Neural progenitor cell (in vitro differentiated cells): ENCODE measurements at regions not wholly inside any gene's neighbourhood (a gene's known extent, or its start where the extent isn't known, plus 50 kb on each side); places are given as distances from the start of the nearest gene placed in this dataset.

Experiments used
- DNase-seq: peaks from one replicate; pipeline ENCODE4 v3.0.0-alpha.2; 2016; ENCODE audit warnings: low spot score
- H2AFZ ChIP-seq: fragments of 200-600 bp; sonication (generic); replicated peaks from 2 replicates; pipeline ENCODE4 v1.6.1; 2016; ENCODE audit warnings: antibody characterized with exemption
- H3F3A ChIP-seq: fragments of 200-600 bp; sonication (generic); 2 replicates; pipeline ENCODE4 v1.6.1; 2016; ENCODE audit warnings: antibody characterized with exemption, low read depth
- H3K27ac ChIP-seq: fragments of 200-600 bp; sonication (generic); 2 replicates; pipeline ENCODE4 v1.5.1; 2016; ENCODE audit warnings: mild to moderate bottlenecking
- H3K27me3 ChIP-seq: fragments of 200-600 bp; sonication (generic); 2 replicates; pipeline ENCODE4 v1.6.1; 2016; ENCODE audit warnings: mild to moderate bottlenecking, moderate library complexity
- H3K36me3 ChIP-seq: fragments of 200-600 bp; sonication (generic); 2 replicates; pipeline ENCODE4 v1.5.1; 2016
- H3K4me1 ChIP-seq: fragments of 200-600 bp; sonication (generic); 2 replicates; pipeline ENCODE4 v1.6.1; 2016; ENCODE audit warnings: mixed run types
- H3K4me2 ChIP-seq: fragments of 200-600 bp; sonication (generic); 2 replicates; pipeline ENCODE4 v1.6.1; 2016
- H3K4me3 ChIP-seq: fragments of 200-600 bp; sonication (generic); 2 replicates; pipeline ENCODE4 v1.5.1; 2016
- H3K79me2 ChIP-seq: fragments of 200-600 bp; sonication (generic); 2 replicates; pipeline ENCODE4 v1.6.1; 2016; ENCODE audit warnings: low read depth
- H3K9ac ChIP-seq: fragments of 200-600 bp; sonication (generic); 2 replicates; pipeline ENCODE4 v1.6.1; 2016
- H3K9me3 ChIP-seq: fragments of 200-600 bp; sonication (generic); 2 replicates; pipeline ENCODE4 v1.5.1; 2016; ENCODE audit warnings: low read depth
- H4K20me1 ChIP-seq: fragments of 200-600 bp; sonication (generic); 2 replicates; pipeline ENCODE4 v1.6.1; 2016; ENCODE audit warnings: low read depth
- H3K27ac Mint-ChIP-seq: 3 replicates; pipeline ENCODE4 v1.8.0; 2021; ENCODE audit warnings: mixed read lengths
- H3K27me3 Mint-ChIP-seq: 2 replicates; pipeline ENCODE4 v1.8.0; 2022; ENCODE audit warnings: low read depth, mild to moderate bottlenecking, inconsistent platforms, moderate library complexity, mixed read lengths; ENCODE audit not compliant: insufficient read depth
- H3K36me3 Mint-ChIP-seq: 3 replicates; pipeline ENCODE4 v1.8.0; 2021; ENCODE audit warnings: mixed read lengths
- H3K4me1 Mint-ChIP-seq: 3 replicates; pipeline ENCODE4 v1.8.0; 2021; ENCODE audit warnings: mixed read lengths
- H3K4me3 Mint-ChIP-seq: 3 replicates; pipeline ENCODE4 v1.8.0; 2021; ENCODE audit warnings: mild to moderate bottlenecking, moderate library complexity, mixed read lengths
- H3K9me3 Mint-ChIP-seq: 3 replicates; pipeline ENCODE4 v1.8.0; 2020; ENCODE audit warnings: mixed read lengths
- CTCF ChIP-seq: fragments of 200-600 bp; sonication (generic); IDR thresholded peaks from 2 replicates; pipeline ENCODE4 v1.5.1; 2017; ENCODE audit warnings: antibody characterized with exemption, mild to moderate bottlenecking
- EZH2 ChIP-seq: fragments of 200-600 bp; sonication (generic); IDR thresholded peaks from 2 replicates; pipeline ENCODE4 v1.6.1; 2017; ENCODE audit warnings: antibody characterized with exemption, mild to moderate bottlenecking, moderate library complexity
- EZH2phosphoT487 ChIP-seq: fragments of 200-600 bp; sonication (generic); IDR thresholded peaks from 2 replicates; pipeline ENCODE4 v1.6.1; 2017; ENCODE audit warnings: antibody characterized with exemption

GRCh38 chr12:18813753-18814152 is 75.8 kb downstream of the CAPZA3 start:
- H3K9ac ChIP-seq = no peak overlapping the region
- H3K4me2 ChIP-seq = no peak overlapping the region
- no peaks in the 10 kb centered on the region for H3K4me1 ChIP-seq
- H3K4me1 Mint-ChIP-seq = peaks cover 5% of the 10 kb centered on the region
- H3K4me3 Mint-ChIP-seq = no peak overlapping the region
- no peak overlapping the region for H3K4me3 ChIP-seq
- H4K20me1 ChIP-seq = no peaks in the 10 kb centered on the region
- H3K9me3 Mint-ChIP-seq = peaks cover 3% of the 10 kb centered on the region
- H3K9me3 ChIP-seq = no peaks in the 10 kb centered on the region
- no peaks in the 10 kb centered on the region for H3K36me3 ChIP-seq
- TF ChIP-seq EZH2phosphoT487 = no peak
- no peak for TF ChIP-seq EZH2
- no peak for TF ChIP-seq CTCF
- H2AFZ ChIP-seq = no peak overlapping the region
- no peaks in the 10 kb centered on the region for H3K27me3 Mint-ChIP-seq
- H3K36me3 Mint-ChIP-seq = peaks cover 2% of the 10 kb centered on the region
- H3K79me2 ChIP-seq = no peaks in the 10 kb centered on the region
- no peaks in the 10 kb centered on the region for H3F3A ChIP-seq
- H3K27me3 ChIP-seq = no peaks in the 10 kb centered on the region
- no peak overlapping the region for H3K27ac ChIP-seq
- no peak overlapping the region for H3K27ac Mint-ChIP-seq
- no peak for DNase-seq

- no peak overlapping the region for H3K4me3 Mint-ChIP-seq
- Histone ChIP-seq H3K4me3 (no peak overlapping the region), H3K4me1 (no peaks in the 10 kb centered on the region), H3K27ac (no peak overlapping the region), H4K20me1 (no peaks in the 10 kb centered on the region), H3K9ac (no peak overlapping the region), H3K36me3 (no peaks in the 10 kb centered on the region), H3K27me3 (no peaks in the 10 kb centered on the region), H3K4me2 (no peak overlapping the region), H2AFZ (no peak overlapping the region), H3K79me2 (no peaks in the 10 kb centered on the region), H3F3A (no peaks in the 10 kb centered on the region), H3K9me3 (no peaks in the 10 kb centered on the region)
- TF ChIP-seq EZH2phosphoT487 (no peak), CTCF (no peak), EZH2 (no peak)
- no peak for DNase-seq
- no peak overlapping the region for H3K27ac Mint-ChIP-seq
- H3K27me3 Mint-ChIP-seq = no peaks in the 10 kb centered on the region
- no peaks in the 10 kb centered on the region for H3K36me3 Mint-ChIP-seq
- no peaks in the 10 kb centered on the region for H3K9me3 Mint-ChIP-seq
- peaks cover 5% of the 10 kb centered on the region for H3K4me1 Mint-ChIP-seq
Measured at GRCh38 chr12:18818579-18819268, 80.8 kb downstream of the CAPZA3 start.

GRCh38 chr12:18819484-18819883 is 81.6 kb downstream of the CAPZA3 start:
- no peak overlapping the region for H3K4me3 ChIP-seq
- H4K20me1 ChIP-seq = no peaks in the 10 kb centered on the region
- no peaks in the 10 kb centered on the region for H3F3A ChIP-seq
- H3K27me3 ChIP-seq = no peaks in the 10 kb centered on the region
- no peaks in the 10 kb centered on the region for H3K36me3 ChIP-seq
- no peak overlapping the region for H3K9ac ChIP-seq
- Mint-ChIP-seq H3K36me3 (no peaks in the 10 kb centered on the region), H3K27me3 (no peaks in the 10 kb centered on the region), H3K9me3 (no peaks in the 10 kb centered on the region), H3K27ac (no peak overlapping the region), H3K4me1 (peaks cover 8% of the 10 kb centered on the region), H3K4me3 (no peak overlapping the region)
- H2AFZ ChIP-seq = no peak overlapping the region
- no peaks in the 10 kb centered on the region for H3K9me3 ChIP-seq
- TF ChIP-seq EZH2 = no peak
- no peak for TF ChIP-seq EZH2phosphoT487
- TF ChIP-seq CTCF = no peak
- no peaks in the 10 kb centered on the region for H3K79me2 ChIP-seq
- DNase-seq = no peak
- H3K4me1 ChIP-seq = no peaks in the 10 kb centered on the region
- H3K27ac ChIP-seq = no peak overlapping the region
- H3K4me2 ChIP-seq = no peak overlapping the region
